Neural cell (in vitro differentiated cells): ENCODE measurements at regions not wholly inside any gene's neighbourhood (a gene's known extent, or its start where the extent isn't known, plus 50 kb on each side); places are given as distances from the start of the nearest gene placed in this dataset.

Experiments used
- H2AFZ ChIP-seq: fragments of 200-600, 300-800 bp; sonication (generic), shearing (Covaris generic); 2 replicates; pipeline ENCODE4 v1.6.0; 2014; ENCODE audit warnings: low read depth, mild to moderate bottlenecking, antibody characterized with exemption, low read length, moderate library complexity
- H3F3A ChIP-seq: fragments of 200-600 bp; shearing (Covaris generic); 2 replicates; pipeline ENCODE4 v1.6.1; 2016; ENCODE audit warnings: mild to moderate bottlenecking, moderate library complexity, mixed read lengths, antibody characterized with exemption, low read length; ENCODE audit not compliant: insufficient read depth, poor library complexity, severe bottlenecking
- H3K27ac ChIP-seq: fragments of 200-600, 300-800 bp; sonication (generic), shearing (Covaris generic); 2 replicates; pipeline ENCODE4 v1.5.1; 2014; ENCODE audit warnings: mild to moderate bottlenecking, low read length, moderate library complexity
- H3K27me3 ChIP-seq: fragments of 300-800, 200-600 bp; sonication (generic), shearing (Covaris generic); 2 replicates; pipeline ENCODE4 v1.6.0; 2014; ENCODE audit warnings: mild to moderate bottlenecking, low read depth, low read length, moderate library complexity; ENCODE audit not compliant: insufficient read depth
- H3K36me3 ChIP-seq: fragments of 300-800, 200-600 bp; sonication (generic), shearing (Covaris generic); 2 replicates; pipeline ENCODE4 v1.5.1; 2014; ENCODE audit warnings: mild to moderate bottlenecking, antibody characterized with exemption, low read length, moderate library complexity; ENCODE audit not compliant: insufficient read depth
- H3K4me2 ChIP-seq: fragments of 300-800, 200-600 bp; sonication (generic), shearing (Covaris generic); 2 replicates; pipeline ENCODE4 v1.6.0; 2014; ENCODE audit warnings: mild to moderate bottlenecking, low read length
- H3K4me3 ChIP-seq: fragments of 300-800, 200-600 bp; sonication (generic), shearing (Covaris generic); 2 replicates; pipeline ENCODE4 v1.5.1; 2014; ENCODE audit warnings: mild to moderate bottlenecking, low read length, moderate library complexity
- H3K79me2 ChIP-seq: fragments of 200-600 bp; shearing (Covaris generic); replicated peaks from 2 replicates; pipeline ENCODE4 v1.6.0; 2014; ENCODE audit warnings: mild to moderate bottlenecking, low read length, moderate library complexity; ENCODE audit not compliant: insufficient read depth
- H3K9ac ChIP-seq: fragments of 300-800, 200-600 bp; sonication (generic), shearing (Covaris generic); 2 replicates; pipeline ENCODE4 v1.6.1; 2016; ENCODE audit warnings: mild to moderate bottlenecking, low read length, mixed read lengths
- H3K9me2 ChIP-seq: fragments of 200-600 bp; shearing (Covaris generic); 2 replicates; pipeline ENCODE4 v1.6.1; 2016; ENCODE audit warnings: mild to moderate bottlenecking, low read length, mixed read lengths; ENCODE audit not compliant: insufficient read depth
- H3K9me3 ChIP-seq: fragments of 200-600, 300-800 bp; sonication (generic), shearing (Covaris generic); 2 replicates; pipeline ENCODE4 v1.6.1; 2016; ENCODE audit warnings: mild to moderate bottlenecking, mixed run types, low read length, moderate library complexity, mixed read lengths
- H4K20me1 ChIP-seq: fragments of 200-600 bp; shearing (Covaris generic); 2 replicates; pipeline ENCODE4 v1.6.1; 2016; ENCODE audit warnings: mild to moderate bottlenecking, mixed run types; ENCODE audit not compliant: insufficient read depth
- EP300 ChIP-seq: fragments of 450-650 bp; conservative IDR thresholded peaks from 2 replicates; pipeline ENCODE4 v1.6.1; 2014; ENCODE audit warnings: antibody characterized with exemption, mild to moderate bottlenecking, moderate library complexity; ENCODE audit not compliant: poor library complexity, severe bottlenecking
- EZH2 ChIP-seq: fragments of 200-600, 300-800 bp; shearing (Covaris generic), sonication (generic); IDR thresholded peaks from 2 replicates; pipeline ENCODE4 v1.6.1; 2014; ENCODE audit warnings: antibody characterized with exemption, low read length, borderline replicate concordance, mild to moderate bottlenecking; ENCODE audit not compliant: insufficient read depth, poor library complexity, severe bottlenecking
- MXI1 ChIP-seq: fragments of 450-650 bp; conservative IDR thresholded peaks from 2 replicates; pipeline ENCODE4 v1.6.1; 2014; ENCODE audit warnings: antibody characterized with exemption, mild to moderate bottlenecking; ENCODE audit not compliant: poor library complexity, severe bottlenecking
- POLR2AphosphoS5 ChIP-seq: IDR thresholded peaks from 2 replicates; pipeline ENCODE4 v1.6.1; 2012
- RAD21 ChIP-seq: fragments of 450-650 bp; conservative IDR thresholded peaks from 2 replicates; pipeline ENCODE4 v1.6.1; 2014; ENCODE audit warnings: antibody characterized with exemption, mild to moderate bottlenecking, moderate library complexity
- SMC3 ChIP-seq: fragments of 450-650 bp; conservative IDR thresholded peaks from 2 replicates; pipeline ENCODE4 v1.6.1; 2014; ENCODE audit warnings: antibody characterized with exemption, mild to moderate bottlenecking, moderate library complexity; ENCODE audit not compliant: poor library complexity
- TAF1 ChIP-seq: IDR thresholded peaks from 2 replicates; pipeline ENCODE4 v1.6.1; 2012; ENCODE audit warnings: low read depth
- TF ChIP-seq, protein P1 (sequence below): IDR thresholded peaks from 2 replicates; pipeline ENCODE4 v1.6.1; 2012; ENCODE audit warnings: borderline replicate concordance

DNA sequence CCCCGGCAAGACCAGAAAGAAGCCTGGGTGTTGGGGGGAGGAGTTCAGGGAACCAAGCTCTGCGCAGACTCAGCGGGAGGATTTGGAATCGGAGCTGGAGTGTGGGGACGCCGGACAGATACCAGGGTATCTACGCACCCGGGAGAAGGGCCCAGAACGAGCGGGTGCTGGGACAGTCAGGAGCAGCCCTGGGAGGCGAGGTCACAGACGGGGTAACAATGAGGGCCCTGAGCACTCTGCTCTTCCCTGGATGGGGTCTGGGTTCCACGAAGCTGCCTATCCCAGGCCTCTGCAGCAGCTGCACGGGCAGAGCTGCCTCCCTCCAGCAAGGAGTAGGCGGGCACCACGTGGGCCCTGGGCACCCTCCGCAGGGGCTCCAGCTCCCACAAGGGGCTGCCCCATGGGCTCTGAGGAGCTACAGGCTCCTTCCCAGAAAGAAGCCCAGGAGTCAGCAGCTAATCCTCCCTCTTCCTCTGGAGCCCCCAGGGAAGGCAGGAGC is 197.2 kb downstream of the BRD1 start (continued):
- TF ChIP-seq, protein P1, sequence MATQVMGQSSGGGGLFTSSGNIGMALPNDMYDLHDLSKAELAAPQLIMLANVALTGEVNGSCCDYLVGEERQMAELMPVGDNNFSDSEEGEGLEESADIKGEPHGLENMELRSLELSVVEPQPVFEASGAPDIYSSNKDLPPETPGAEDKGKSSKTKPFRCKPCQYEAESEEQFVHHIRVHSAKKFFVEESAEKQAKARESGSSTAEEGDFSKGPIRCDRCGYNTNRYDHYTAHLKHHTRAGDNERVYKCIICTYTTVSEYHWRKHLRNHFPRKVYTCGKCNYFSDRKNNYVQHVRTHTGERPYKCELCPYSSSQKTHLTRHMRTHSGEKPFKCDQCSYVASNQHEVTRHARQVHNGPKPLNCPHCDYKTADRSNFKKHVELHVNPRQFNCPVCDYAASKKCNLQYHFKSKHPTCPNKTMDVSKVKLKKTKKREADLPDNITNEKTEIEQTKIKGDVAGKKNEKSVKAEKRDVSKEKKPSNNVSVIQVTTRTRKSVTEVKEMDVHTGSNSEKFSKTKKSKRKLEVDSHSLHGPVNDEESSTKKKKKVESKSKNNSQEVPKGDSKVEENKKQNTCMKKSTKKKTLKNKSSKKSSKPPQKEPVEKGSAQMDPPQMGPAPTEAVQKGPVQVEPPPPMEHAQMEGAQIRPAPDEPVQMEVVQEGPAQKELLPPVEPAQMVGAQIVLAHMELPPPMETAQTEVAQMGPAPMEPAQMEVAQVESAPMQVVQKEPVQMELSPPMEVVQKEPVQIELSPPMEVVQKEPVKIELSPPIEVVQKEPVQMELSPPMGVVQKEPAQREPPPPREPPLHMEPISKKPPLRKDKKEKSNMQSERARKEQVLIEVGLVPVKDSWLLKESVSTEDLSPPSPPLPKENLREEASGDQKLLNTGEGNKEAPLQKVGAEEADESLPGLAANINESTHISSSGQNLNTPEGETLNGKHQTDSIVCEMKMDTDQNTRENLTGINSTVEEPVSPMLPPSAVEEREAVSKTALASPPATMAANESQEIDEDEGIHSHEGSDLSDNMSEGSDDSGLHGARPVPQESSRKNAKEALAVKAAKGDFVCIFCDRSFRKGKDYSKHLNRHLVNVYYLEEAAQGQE: no peak
- TF ChIP-seq RAD21 (no peak), TAF1 (no peak), EP300 (no peak), SMC3 (no peak)

DNA sequence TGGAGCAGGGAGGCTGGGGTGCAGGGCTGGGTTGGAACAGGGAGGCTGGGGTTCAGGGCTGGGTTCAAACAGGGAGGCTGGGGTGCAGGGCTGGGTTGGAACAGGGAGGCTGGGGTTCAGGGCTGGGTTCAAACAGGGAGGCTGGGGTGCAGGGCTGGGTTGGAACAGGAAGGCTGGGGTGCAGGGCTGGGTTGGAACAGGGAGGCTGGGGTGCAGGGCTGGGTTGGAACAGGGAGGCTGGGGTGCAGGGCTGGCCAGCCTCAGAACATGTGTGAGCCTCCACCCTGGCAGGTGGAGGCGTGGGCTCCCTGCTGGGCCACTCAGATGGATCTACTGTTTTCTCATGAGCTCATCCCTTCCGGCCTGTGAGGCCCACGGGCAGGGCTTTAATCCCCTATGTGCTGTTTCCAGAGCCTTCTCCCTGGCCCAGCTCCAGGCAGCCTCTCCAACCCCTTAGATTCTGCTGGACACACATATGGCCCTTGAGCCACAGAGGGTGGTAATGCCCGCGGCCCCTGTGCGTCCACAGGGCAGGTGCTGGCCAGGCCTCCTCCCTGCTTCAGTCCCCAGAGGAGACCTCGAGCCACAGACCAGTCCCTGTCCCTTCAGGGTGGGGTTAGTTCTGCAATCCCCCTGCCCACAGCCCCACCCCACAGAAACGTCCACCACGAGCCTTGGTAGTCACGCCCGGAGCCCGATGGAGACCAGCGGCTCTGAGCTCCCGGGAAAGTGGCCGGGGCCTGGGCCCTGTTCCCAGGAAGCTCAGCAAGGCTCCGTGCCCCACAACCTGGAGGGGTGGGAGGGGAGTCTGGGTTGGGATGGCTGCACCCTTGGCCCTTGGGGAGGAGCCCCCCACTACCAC is 197.9 kb downstream of the BRD1 start:
- Histone ChIP-seq H3K9me2 (no peaks in the 10 kb centered on the region), H3K27ac (no peak overlapping the region), H3K79me2 (no peaks in the 10 kb centered on the region), H3K27me3 (no peaks in the 10 kb centered on the region), H3K9ac (no peak overlapping the region), H3F3A (no peaks in the 10 kb centered on the region), H4K20me1 (no peaks in the 10 kb centered on the region), H2AFZ (no peak overlapping the region), H3K9me3 (no peaks in the 10 kb centered on the region), H3K4me2 (no peak overlapping the region), H3K4me3 (no peak overlapping the region), H3K36me3 (no peaks in the 10 kb centered on the region)
- no peak for TF ChIP-seq EZH2
- no peak for TF ChIP-seq POLR2AphosphoS5
- TF ChIP-seq TAF1: no peak
- no peak for TF ChIP-seq RAD21
- no peak for TF ChIP-seq MXI1
- no peak for TF ChIP-seq EP300

DNA sequence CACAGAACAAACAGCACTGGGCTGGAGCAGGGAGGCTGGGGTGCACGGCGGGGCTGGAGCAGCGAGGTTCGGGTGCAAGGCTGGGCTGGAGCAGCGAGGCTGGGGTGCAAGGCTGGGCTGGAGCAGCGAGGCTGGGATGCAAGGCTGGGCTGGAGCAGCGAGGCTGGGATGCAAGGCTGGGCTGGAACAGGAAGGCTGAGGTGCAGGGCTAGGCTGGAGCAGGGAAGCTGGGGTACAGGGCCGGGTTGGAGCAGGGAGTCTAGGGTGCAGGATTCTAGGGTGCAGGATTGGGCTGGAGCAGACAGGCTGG is 198.5 kb downstream of the BRD1 start:
- H3K4me3 ChIP-seq: no peak overlapping the region
- H4K20me1 ChIP-seq: no peaks in the 10 kb centered on the region
- no peak for TF ChIP-seq SMC3
- no peak for TF ChIP-seq RAD21
- TF ChIP-seq EZH2: no peak
- no peaks in the 10 kb centered on the region for H3K79me2 ChIP-seq
- H3K9ac ChIP-seq: no peak overlapping the region
- H3K9me2 ChIP-seq: no peaks in the 10 kb centered on the region
- H3K4me2 ChIP-seq: no peak overlapping the region
- H3K27ac ChIP-seq: no peak overlapping the region
- no peaks in the 10 kb centered on the region for H3K27me3 ChIP-seq
- H2AFZ ChIP-seq: no peak overlapping the region
- H3K36me3 ChIP-seq: no peaks in the 10 kb centered on the region
- H3F3A ChIP-seq: no peaks in the 10 kb centered on the region
- no peaks in the 10 kb centered on the region for H3K9me3 ChIP-seq
